ENCODE measurements at regions not wholly inside any gene's neighbourhood (a gene's known extent, or its start where the extent isn't known, plus 50 kb on each side); places are given as distances from the start of the nearest gene placed in this dataset.
"Not testable (repeated sequence)": the region's sequence is repeated elsewhere in the genome, so short reads cannot be mapped to it uniquely, and the experiment has no call there.

GRCh38 chr1:37166005-37166404 lies 131.7 kb upstream of the GRIK3 start:
- DNase-seq, result no peak

GRCh38 chr1:37167479-37167878 lies 133.2 kb upstream of the GRIK3 start:
- no peak for DNase-seq

- DNase-seq, result no peak
These were observed 134.9 kb upstream of the GRIK3 start for GRCh38 chr1:37169241-37169640.

GRCh38 chr1:37169743-37170275 lies 135.5 kb upstream of the GRIK3 start:
- DNase-seq, result no peak

GRCh38 chr1:37171691-37172090 lies 137.4 kb upstream of the GRIK3 start:
- DNase-seq, result no peak

GRCh38 chr1:37174341-37174740 lies 140.0 kb upstream of the GRIK3 start:
- DNase-seq, result no peak

GRCh38 chr1:37174876-37175275 lies 140.6 kb upstream of the GRIK3 start:
- no peak for DNase-seq

- DNase-seq, result no peak
These were observed 141.4 kb upstream of the GRIK3 start for GRCh38 chr1:37175666-37176215.

- no peak for DNase-seq
These were observed 142.0 kb upstream of the GRIK3 start for GRCh38 chr1:37176269-37176668.

GRCh38 chr1:37177230-37177864 lies 143.0 kb upstream of the GRIK3 start:
- DNase-seq, result peak in 1 of 2 donors; percentile 30

GRCh38 chr1:37181425-37181824 lies 147.1 kb upstream of the GRIK3 start:
- no peak for DNase-seq

- no peak for DNase-seq
These were observed 150.5 kb upstream of the GRIK3 start for GRCh38 chr1:37184789-37185188.

GRCh38 chr1:37186246-37186756 lies 152.0 kb upstream of the GRIK3 start:
- DNase-seq, result no peak

- no peak for DNase-seq
These were observed 154.8 kb upstream of the GRIK3 start for GRCh38 chr1:37189111-37189510.

- DNase-seq, result no peak
These were observed 163.1 kb upstream of the GRIK3 start for GRCh38 chr1:37197411-37197810.

GRCh38 chr1:37214305-37214704 lies 180.0 kb upstream of the GRIK3 start:
- DNase-seq, result not testable (repeated sequence)

GRCh38 chr1:37233606-37234005 lies 199.3 kb upstream of the GRIK3 start:
- DNase-seq, result no peak

- DNase-seq, result no peak
These were observed 200.7 kb upstream of the GRIK3 start for GRCh38 chr1:37234941-37235418.

- no peak for DNase-seq
These were observed 203.6 kb upstream of the GRIK3 start for GRCh38 chr1:37237948-37238347.

- no peak for DNase-seq
These were observed 204.3 kb upstream of the GRIK3 start for GRCh38 chr1:37238364-37239224.

GRCh38 chr1:37239225-37239740 lies 205.0 kb upstream of the GRIK3 start:
- no peak for DNase-seq

GRCh38 chr1:37240897-37241296 lies 206.6 kb upstream of the GRIK3 start:
- no peak for DNase-seq

- DNase-seq, result no peak
These were observed 208.2 kb upstream of the GRIK3 start for GRCh38 chr1:37242501-37242900.

All from stimulated activated CD4-positive, alpha-beta T cell treated with anti-CD3 and anti-CD28 coated beads, Interleukin-2, amount 100 ng/mL, for 24 hours (primary cell).